PC-9 (cell line): ENCODE measurements at regions not wholly inside any gene's neighbourhood (a gene's known extent, or its start where the extent isn't known, plus 50 kb on each side); places are given as distances from the start of the nearest gene placed in this dataset.
"Not testable (repeated sequence)": the region's sequence is repeated elsewhere in the genome, so short reads cannot be mapped to it uniquely, and the experiment has no call there.

Experiments
- BruUV-seq: library from RNA; stranded (reverse); fragments of 400-500 nt; replicated peaks from 2 replicates; lab custom pipeline; 2021; lab: Mats Ljungman, UMichigan
- CTCF ChIA-PET: fragments of 300-600 bp; sonication (Branson Sonifier 250); formaldehyde crosslinking; loops from one replicate; lab custom pipeline; 2022; ENCODE audit warnings: antibody characterized with exemption; lab: Charles Lee
- POLR2A ChIA-PET: fragments of 300-600 bp; sonication (Branson Sonifier 250); formaldehyde crosslinking; loops from one replicate; lab custom pipeline; 2022; ENCODE audit warnings: antibody characterized with exemption; ENCODE audit not compliant: unreplicated experiment; lab: Charles Lee
- DNase-seq, 2 experiments: peaks; one replicate each; pipeline versions ENCODE4 v3.0.0 to v3.0.0-alpha.2; 2015 to 2022; ENCODE audit warnings: mixed read lengths in 1 of 2
- H2AFZ ChIP-seq: fragments of 200-600 bp; sonication (generic); 2 replicates; pipeline ENCODE4 v1.8.1; 2017; ENCODE audit warnings: antibody characterized with exemption
- H3F3A ChIP-seq: fragments of 200-600 bp; sonication (generic); 2 replicates; pipeline ENCODE4 v1.8.1; 2017; ENCODE audit warnings: antibody characterized with exemption, mild to moderate bottlenecking, low read depth; ENCODE audit not compliant: insufficient read depth
- H3K27ac ChIP-seq: fragments of 200-600 bp; sonication (generic); 2 replicates; pipeline ENCODE4 v1.6.1; 2016; ENCODE audit warnings: mixed run types
- H3K27me3 ChIP-seq: fragments of 200-600 bp; sonication (generic); 2 replicates; pipeline ENCODE4 v1.6.1; 2016; ENCODE audit warnings: low read depth, mixed run types; ENCODE audit not compliant: insufficient read depth
- H3K36me3 ChIP-seq: fragments of 200-600 bp; sonication (generic); 2 replicates; pipeline ENCODE4 v1.6.1; 2016; ENCODE audit warnings: low read depth, mixed run types
- H3K4me1 ChIP-seq: fragments of 200-600 bp; sonication (generic); replicated peaks from 2 replicates; pipeline ENCODE4 v1.6.1; 2016; ENCODE audit warnings: mixed run types; ENCODE audit not compliant: insufficient read depth
- H3K4me2 ChIP-seq: fragments of 200-600 bp; sonication (generic); 2 replicates; pipeline ENCODE4 v1.6.1; 2017; ENCODE audit warnings: mixed run types
- H3K4me3 ChIP-seq: fragments of 200-600 bp; sonication (generic); 2 replicates; pipeline ENCODE4 v1.6.1; 2016; ENCODE audit warnings: mixed run types
- H3K79me2 ChIP-seq: fragments of 200-600 bp; sonication (generic); 2 replicates; pipeline ENCODE4 v1.6.1; 2017; ENCODE audit warnings: low read depth, mixed run types
- H3K9me2 ChIP-seq: fragments of 200-600 bp; sonication (generic); 2 replicates; pipeline ENCODE4 v1.8.1; 2017; ENCODE audit warnings: mild to moderate bottlenecking; ENCODE audit not compliant: insufficient read depth
- H3K9me3 ChIP-seq: fragments of 200-600 bp; sonication (generic); 2 replicates; pipeline ENCODE4 v1.8.1; 2016; ENCODE audit warnings: low read depth; ENCODE audit not compliant: insufficient read depth
- H4K20me1 ChIP-seq: fragments of 200-600 bp; sonication (generic); 2 replicates; pipeline ENCODE4 v1.8.1; 2017; ENCODE audit not compliant: insufficient read depth
- EZH2 ChIP-seq: fragments of 200-600 bp; sonication (generic); IDR thresholded peaks from 2 replicates; pipeline ENCODE4 v1.8.0; 2017; ENCODE audit warnings: antibody characterized with exemption, low read depth
- intact Hi-C: fragments of 100-400 bp; cut with micrococcal nuclease; formaldehyde crosslinking; loops from one replicate; pipeline ENCODE4 v1.10.0; 2022; ENCODE audit not compliant: unreplicated experiment
- TF ChIP-seq, protein P1 (sequence below): fragments of 200-600 bp; sonication (generic); conservative IDR thresholded peaks from 2 replicates; pipeline ENCODE4 v1.6.1; 2017; ENCODE audit warnings: mixed run types, antibody characterized with exemption, mild to moderate bottlenecking, moderate library complexity

DNA sequence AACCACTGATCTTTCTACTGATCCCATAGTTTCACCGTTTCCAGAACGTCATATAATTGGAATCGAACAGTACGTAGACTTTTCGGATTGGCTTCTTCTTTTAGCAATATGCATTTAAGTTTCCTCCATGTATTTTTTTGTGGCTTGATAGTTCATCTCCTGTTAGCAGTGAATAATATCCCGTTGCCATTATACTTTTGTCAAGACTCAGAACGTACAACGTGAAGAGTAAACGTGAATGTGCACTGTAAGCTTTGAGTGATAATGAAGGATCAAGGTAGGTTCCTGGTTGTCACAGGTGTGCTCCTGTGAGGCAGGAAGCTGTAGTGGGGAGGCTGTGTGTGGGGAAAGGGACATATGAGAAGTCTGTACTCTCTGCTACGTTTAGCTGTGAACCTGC is 1463.7 kb downstream of the FOXD4L5 start:
- H4K20me1 ChIP-seq, H3K4me3 ChIP-seq, H3K4me1 ChIP-seq, DNase-seq, POLR2A ChIA-PET, H3K9me2 ChIP-seq, H3K79me2 ChIP-seq, H3K9me3 ChIP-seq, H3K4me2 ChIP-seq, H2AFZ ChIP-seq, H3K27me3 ChIP-seq, H3K27ac ChIP-seq, H3K36me3 ChIP-seq, intact Hi-C loops, H3F3A ChIP-seq, BruUV-seq, CTCF ChIA-PET: not testable (repeated sequence)

DNA sequence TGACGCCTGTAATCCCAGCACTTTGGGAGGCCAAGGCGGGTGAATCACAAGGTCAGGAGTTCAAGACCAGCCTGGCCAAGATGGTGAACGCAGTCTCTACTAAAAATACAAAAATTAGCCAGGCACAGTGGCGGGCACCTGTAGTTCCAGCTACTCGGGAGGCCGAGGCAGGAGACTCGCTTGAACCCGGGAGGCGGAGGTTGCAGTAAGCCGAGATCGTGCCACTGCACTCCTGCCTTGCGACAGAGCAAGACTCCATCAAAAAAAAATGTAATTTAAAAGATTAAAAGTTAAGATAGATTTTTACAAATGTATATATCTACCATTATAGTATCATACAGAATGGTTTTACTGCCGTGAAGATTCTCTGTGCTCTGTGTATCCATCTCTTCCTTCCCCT is 1464.1 kb downstream of the FOXD4L5 start:
- H3K4me3 ChIP-seq, H4K20me1 ChIP-seq, H3K79me2 ChIP-seq, H2AFZ ChIP-seq, H3K9me3 ChIP-seq, H3K27ac ChIP-seq, intact Hi-C loops, POLR2A ChIA-PET, H3F3A ChIP-seq, H3K27me3 ChIP-seq, H3K36me3 ChIP-seq, H3K9me2 ChIP-seq, H3K4me2 ChIP-seq, CTCF ChIA-PET, DNase-seq, BruUV-seq, H3K4me1 ChIP-seq: not testable (repeated sequence)

- intact Hi-C loops, H3K9me2 ChIP-seq, H3K4me2 ChIP-seq, H3K4me3 ChIP-seq, CTCF ChIA-PET, H3K79me2 ChIP-seq, H3K9me3 ChIP-seq, H3K4me1 ChIP-seq, H3F3A ChIP-seq, H3K27ac ChIP-seq, DNase-seq, BruUV-seq, H2AFZ ChIP-seq, POLR2A ChIA-PET, H4K20me1 ChIP-seq, H3K27me3 ChIP-seq, H3K36me3 ChIP-seq: not testable (repeated sequence)
These were observed 1464.6 kb downstream of the FOXD4L5 start for GRCh38 chr9:63820383-63820782.

- POLR2A ChIA-PET: interaction anchor here (0.6 kb wide), 1 partner anchor 1014 kb away, joined by 5 read pairs; no protein-coding TSS in a partner anchor
- BruUV-seq: no TSS peak
- intact Hi-C loops: no loop called here
These were observed 1467.1 kb downstream of the FOXD4L5 start for GRCh38 chr9:63817622-63818518.

More at GRCh38 chr9:63817622-63818518, 1467.1 kb downstream of the FOXD4L5 start:
- Histone ChIP-seq H3K4me3 (no peak overlapping the region), H3K79me2 (no peaks in the 10 kb centered on the region), H2AFZ (no peak overlapping the region), H4K20me1 (no peaks in the 10 kb centered on the region), H3K27me3 (no peaks in the 10 kb centered on the region), H3K27ac (no peak overlapping the region), H3K9me3 (no peaks in the 10 kb centered on the region), H3K4me1 (no peaks in the 10 kb centered on the region), H3F3A (no peaks in the 10 kb centered on the region), H3K4me2 (no peak overlapping the region), H3K36me3 (no peaks in the 10 kb centered on the region), H3K9me2 (no peaks in the 10 kb centered on the region)
- CTCF ChIA-PET: no interaction called here
- no peak for TF ChIP-seq EZH2
- TF ChIP-seq, protein P1, sequence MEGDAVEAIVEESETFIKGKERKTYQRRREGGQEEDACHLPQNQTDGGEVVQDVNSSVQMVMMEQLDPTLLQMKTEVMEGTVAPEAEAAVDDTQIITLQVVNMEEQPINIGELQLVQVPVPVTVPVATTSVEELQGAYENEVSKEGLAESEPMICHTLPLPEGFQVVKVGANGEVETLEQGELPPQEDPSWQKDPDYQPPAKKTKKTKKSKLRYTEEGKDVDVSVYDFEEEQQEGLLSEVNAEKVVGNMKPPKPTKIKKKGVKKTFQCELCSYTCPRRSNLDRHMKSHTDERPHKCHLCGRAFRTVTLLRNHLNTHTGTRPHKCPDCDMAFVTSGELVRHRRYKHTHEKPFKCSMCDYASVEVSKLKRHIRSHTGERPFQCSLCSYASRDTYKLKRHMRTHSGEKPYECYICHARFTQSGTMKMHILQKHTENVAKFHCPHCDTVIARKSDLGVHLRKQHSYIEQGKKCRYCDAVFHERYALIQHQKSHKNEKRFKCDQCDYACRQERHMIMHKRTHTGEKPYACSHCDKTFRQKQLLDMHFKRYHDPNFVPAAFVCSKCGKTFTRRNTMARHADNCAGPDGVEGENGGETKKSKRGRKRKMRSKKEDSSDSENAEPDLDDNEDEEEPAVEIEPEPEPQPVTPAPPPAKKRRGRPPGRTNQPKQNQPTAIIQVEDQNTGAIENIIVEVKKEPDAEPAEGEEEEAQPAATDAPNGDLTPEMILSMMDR: no peak
- DNase-seq: peak; percentile 44 to 61
